H1 (cell line): ENCODE measurements at regions not wholly inside any gene's neighbourhood (a gene's known extent, or its start where the extent isn't known, plus 50 kb on each side); places are given as distances from the start of the nearest gene placed in this dataset.

Experiments used
- BRCA1 ChIP-seq: IDR thresholded peaks from 2 replicates; pipeline ENCODE4 v1.6.1; 2012; ENCODE audit warnings: low read depth, low read length, improper control_type of control experiment
- CBX8 ChIP-seq: fragments of 300-800, 300-1000 bp; sonication (generic); IDR thresholded peaks from 2 replicates; pipeline ENCODE4 v1.7.1; 2016; ENCODE audit warnings: low read depth, low read length, borderline replicate concordance
- GTF2F1 ChIP-seq: IDR thresholded peaks from 2 replicates; pipeline ENCODE4 v1.6.1; 2012; ENCODE audit warnings: low read depth, low read length, improper control_type of control experiment, borderline replicate concordance
- SIN3A ChIP-seq, 2 experiments: IDR thresholded peaks in 1 of 2; conservative IDR thresholded peaks in 1 of 2; 2 replicates each; pipeline ENCODE4 v1.6.1; 2011 to 2012; ENCODE audit warnings: low read length in 2 of 2, improper control_type of control experiment in 1 of 2, low read depth in 1 of 2, mild to moderate bottlenecking in 1 of 2
- TAF1 ChIP-seq: IDR thresholded peaks from 2 replicates; pipeline ENCODE4 v1.6.1; 2011; ENCODE audit warnings: mild to moderate bottlenecking, low read depth, low read length

GRCh38 chr12:45623940-45624339, 105.6 kb upstream of the ARID2 start (continued):
- TF ChIP-seq GTF2F1, result no peak
- no peak for TF ChIP-seq BRCA1
- no peak for TF ChIP-seq SIN3A (conservative IDR thresholded peaks at IDR 0.05 in 1 of 2, IDR thresholded peaks at IDR 0.05 in 1 of 2; ENCODE audit: low read depth in 1 of 2, low read length in 2 of 2)
- TF ChIP-seq TAF1, result no peak
- TF ChIP-seq CBX8, result no peak
- TF ChIP-seq, all 59 proteins: peak for 0
